ENCODE measurements at regions not wholly inside any gene's neighbourhood (a gene's known extent, or its start where the extent isn't known, plus 50 kb on each side); places are given as distances from the start of the nearest gene placed in this dataset.
A peak's percentile ranks its signal among the peaks of the same experiment; 100 is the strongest.
"Not testable (repeated sequence)": the region's sequence is repeated elsewhere in the genome, so short reads cannot be mapped to it uniquely, and the experiment has no call there.

DNA sequence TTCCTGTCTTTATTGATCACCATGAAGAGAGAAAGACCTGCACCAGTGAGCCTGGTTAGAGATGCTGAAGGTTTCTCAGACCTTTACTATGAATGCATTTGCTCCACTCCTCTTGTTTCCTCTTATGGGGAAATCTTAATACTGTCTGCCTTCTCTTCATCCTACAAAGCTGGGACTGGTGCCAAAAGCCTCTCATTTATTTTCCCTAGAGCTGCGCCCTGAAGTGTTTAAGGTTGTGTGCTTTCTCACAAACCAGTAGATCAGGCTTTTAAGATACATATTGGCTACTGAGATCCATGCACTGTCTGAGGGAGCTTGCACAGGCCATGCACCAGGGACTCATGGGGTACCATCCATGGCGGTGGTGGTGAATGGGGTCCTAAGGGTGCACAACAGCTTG is 286.1 kb upstream of the PMFBP1 start:
- DNase-seq (ENCODE audit: low read depth in 2 of 2) = no peak

DNA sequence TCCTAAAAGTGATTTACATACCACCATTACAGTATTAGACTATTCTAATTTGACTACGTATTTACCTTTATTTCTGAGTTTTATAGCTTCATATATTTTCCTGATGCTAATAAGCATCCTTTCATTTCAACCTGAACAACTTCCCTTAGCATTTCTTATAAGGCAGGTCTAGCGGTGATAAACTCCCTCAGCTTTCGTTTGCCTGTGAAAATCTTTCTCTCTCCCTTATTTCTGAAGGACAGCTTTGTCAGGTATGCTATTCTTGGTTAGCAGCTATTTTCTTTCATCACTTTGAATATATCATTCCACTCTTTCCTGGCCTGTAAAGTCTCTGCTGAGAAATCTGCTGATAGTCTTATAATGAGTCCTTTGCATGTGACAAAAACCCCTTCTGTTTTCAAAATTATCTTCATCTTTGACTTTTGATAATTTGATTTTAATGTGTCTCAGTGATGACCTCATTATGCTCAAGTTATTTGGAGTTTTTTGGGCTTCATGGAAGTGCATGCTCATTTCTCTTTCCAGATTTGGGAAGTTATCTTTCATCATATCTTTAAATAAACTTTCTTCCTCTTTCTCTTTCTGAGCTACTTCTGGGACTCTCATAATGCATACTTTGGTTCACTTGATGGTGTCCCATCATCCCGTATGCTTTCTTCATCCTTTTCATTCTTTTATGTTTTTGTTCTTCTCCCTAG is 285.4 kb upstream of the PMFBP1 start:
- DNase-seq (ENCODE audit: low read depth in 2 of 2) = no peak

DNA sequence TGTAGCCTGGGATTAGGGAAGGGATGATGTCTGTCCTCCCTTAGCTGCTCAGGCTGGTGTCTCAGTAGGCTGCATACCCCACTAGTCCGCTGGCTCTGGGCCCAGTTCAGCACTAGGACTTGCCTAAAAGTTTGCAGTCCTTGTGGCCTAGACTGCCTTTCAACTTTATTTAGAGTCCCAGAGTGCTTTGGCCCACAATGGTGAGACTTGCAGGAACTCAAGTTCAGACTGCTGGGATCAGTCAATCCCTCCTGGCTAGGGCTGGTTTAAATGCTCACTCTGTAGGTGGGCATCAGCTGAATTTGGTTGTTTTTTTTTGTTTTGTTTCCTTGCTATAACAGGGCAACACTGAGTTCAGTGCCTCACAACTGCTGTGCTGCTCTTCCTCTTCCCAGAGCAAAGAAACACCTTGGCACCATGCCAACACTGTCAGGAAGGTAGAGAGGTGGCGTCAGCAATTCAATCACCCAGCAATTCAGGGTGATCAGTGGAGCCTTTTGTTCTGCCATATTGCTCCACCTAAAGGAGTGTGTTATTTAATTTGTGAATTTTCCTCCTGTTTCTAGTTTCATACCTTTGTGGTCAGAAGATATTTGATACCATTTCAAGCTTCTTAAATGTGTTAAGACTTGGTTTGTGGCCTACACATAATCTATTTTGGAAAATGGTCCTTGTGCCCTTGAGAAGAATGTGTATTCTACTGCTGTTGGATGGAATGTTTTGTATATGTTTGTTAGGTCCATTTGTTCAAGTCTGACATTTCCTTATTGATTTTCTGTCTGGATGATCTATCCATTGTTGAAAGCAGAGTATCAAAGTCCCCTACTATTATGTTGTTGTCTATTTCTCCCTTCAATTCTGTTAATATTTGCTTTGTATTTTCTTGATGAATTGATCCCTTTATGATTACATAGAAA is 284.0 kb upstream of the PMFBP1 start:
- DNase-seq (ENCODE audit: low read depth in 2 of 2) = peak; percentile 48 to 69

GRCh38 chr16:72453856-72454255 is 281.9 kb upstream of the PMFBP1 start:
- not testable (repeated sequence) for DNase-seq (ENCODE audit: low read depth in 2 of 2)

DNA sequence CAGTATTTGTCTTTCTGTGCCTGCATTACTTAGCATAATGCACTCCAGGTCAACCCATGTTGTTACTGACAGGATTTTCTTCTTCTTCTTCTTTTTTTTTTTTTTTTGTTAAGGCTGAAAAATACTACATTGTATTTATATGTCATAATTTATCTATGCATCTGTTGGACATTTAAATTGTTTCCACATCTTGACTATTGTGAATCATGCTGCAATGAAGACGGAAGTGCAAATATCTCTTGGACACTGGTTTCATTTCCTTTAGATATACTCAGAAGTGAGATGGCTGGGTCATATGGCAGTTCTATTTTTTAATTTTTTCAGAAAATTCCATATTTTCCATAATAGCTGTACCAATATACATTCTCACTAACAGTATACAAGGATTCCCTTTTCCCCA is 272.7 kb upstream of the PMFBP1 start:
- no peak for DNase-seq (ENCODE audit: low read depth in 2 of 2)

DNA sequence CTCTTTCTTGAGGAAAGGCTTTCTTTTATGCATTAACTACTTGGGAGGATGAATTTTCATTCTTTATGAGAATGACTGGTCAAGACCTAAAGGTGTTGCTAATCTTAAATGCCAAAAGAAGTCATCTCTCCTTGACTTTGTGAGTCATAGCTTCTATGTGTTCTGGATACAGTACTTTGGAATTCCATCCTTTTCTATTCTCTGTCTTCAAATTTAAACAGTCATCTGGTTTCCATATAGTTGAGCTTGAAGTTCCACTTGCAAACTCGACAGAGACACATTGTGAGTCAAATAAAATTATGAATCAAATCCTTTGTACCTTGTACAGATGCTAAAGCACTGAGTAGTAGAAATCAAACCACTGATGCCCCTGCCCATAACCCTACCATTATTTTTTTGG is 271.9 kb upstream of the PMFBP1 start:
- DNase-seq (ENCODE audit: low read depth in 2 of 2) = no peak

GRCh38 chr16:72442385-72443158 is 270.6 kb upstream of the PMFBP1 start:
- peak in 1 of 2 donors; percentile 4 for DNase-seq (ENCODE audit: low read depth in 2 of 2)

DNA sequence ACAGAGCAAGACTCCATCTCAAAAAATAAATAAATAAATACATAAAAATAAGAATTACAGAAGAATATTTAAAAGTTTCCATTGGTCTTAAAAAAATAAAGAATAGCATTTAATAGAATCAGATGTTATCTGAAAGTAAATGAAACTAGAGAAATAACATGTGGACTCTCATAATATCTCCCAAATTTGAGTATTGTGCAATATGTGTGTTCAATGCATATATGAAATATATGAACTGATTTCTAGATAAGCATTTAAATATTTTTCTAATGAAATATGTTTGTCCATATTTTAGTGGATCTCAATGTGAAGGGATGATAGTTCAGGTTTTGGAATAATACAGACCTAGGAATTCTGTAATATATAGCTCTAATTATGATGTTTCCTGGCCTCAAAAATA is 265.9 kb upstream of the PMFBP1 start:
- no peak for DNase-seq (ENCODE audit: low read depth in 2 of 2)

DNA sequence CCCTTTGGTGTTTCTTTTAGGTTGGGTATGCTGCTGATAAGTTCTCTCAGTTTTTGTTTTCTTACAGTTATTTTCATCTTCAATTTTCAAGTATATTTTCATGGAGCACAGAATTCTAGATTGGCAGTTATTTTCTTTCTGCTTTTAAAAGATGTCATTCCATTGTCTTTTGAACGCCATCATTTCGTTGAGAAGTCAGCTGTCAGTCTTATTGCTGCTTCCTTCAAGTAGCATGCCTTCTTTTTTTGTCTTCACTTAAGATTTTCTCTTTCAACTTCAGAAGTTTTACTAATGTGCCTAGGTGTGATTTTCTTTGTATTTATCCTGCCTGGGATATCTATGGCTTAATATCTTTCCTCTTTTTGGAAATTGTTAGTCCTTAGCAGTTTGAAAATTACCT is 262.2 kb upstream of the PMFBP1 start:
- peak; percentile 19 to 43 for DNase-seq (ENCODE audit: low read depth in 2 of 2)

GRCh38 chr16:72430121-72430520 is 258.2 kb upstream of the PMFBP1 start:
- no peak for DNase-seq (ENCODE audit: low read depth in 2 of 2)

- DNase-seq (ENCODE audit: low read depth in 2 of 2) = no peak
Observed at GRCh38 chr16:72429671-72430081, 257.7 kb upstream of the PMFBP1 start.

- no peak for DNase-seq (ENCODE audit: low read depth in 2 of 2)
Observed at GRCh38 chr16:72428681-72429376, 256.9 kb upstream of the PMFBP1 start.

DNA sequence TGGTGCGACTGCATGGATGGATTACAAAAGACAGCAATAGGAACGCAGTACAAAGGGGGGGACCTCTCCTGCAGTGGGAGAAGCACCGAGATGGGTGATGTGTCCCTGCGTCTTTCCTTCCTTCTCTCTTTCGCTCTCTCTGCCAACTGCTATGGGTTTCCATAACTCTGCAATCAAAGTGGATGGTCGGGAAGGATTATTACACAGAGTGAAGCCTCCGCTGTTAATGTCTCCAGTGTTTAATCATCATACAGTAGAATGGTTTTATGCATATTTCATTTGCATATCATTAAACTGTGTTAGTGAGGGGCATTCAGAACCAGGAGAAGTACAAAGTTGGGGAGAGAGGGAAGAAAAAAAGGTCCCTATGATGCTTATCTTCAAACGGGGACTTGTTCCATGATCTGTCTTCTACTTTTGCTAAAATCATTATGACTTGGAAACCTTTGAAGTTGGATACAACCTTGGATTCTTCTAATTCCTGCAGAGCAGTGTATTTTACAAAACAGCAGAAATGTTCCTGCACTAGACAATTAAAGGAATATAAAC is 255.9 kb upstream of the PMFBP1 start:
- DNase-seq (ENCODE audit: low read depth in 2 of 2) = no peak

- no peak for DNase-seq (ENCODE audit: low read depth in 2 of 2)
Observed at GRCh38 chr16:72427051-72427782, 255.3 kb upstream of the PMFBP1 start.

- no peak for DNase-seq (ENCODE audit: low read depth in 2 of 2)
Observed at GRCh38 chr16:72426386-72426785, 254.4 kb upstream of the PMFBP1 start.

- DNase-seq (ENCODE audit: low read depth in 2 of 2) = no peak
Observed at GRCh38 chr16:72425571-72426341, 253.8 kb upstream of the PMFBP1 start.

DNA sequence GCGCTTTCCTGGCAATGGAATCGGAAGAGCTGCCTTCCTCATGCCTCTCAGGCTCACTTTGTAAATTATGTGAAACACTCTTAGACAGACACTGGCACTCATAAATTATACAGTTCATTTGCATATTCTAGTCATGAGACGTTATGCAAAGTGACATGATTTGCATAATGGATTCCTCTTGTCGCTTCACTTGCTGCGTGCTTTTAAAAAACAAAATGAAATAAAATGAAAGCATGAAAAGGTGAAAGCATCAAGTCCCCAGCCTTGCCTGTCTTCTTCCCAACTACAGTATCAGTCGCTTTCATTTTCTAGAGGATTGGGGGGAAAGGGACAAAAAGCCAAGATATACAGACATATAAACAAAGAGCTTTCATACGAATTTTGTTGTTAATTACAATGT is 252.8 kb upstream of the PMFBP1 start:
- DNase-seq (ENCODE audit: low read depth in 2 of 2) = no peak

DNA sequence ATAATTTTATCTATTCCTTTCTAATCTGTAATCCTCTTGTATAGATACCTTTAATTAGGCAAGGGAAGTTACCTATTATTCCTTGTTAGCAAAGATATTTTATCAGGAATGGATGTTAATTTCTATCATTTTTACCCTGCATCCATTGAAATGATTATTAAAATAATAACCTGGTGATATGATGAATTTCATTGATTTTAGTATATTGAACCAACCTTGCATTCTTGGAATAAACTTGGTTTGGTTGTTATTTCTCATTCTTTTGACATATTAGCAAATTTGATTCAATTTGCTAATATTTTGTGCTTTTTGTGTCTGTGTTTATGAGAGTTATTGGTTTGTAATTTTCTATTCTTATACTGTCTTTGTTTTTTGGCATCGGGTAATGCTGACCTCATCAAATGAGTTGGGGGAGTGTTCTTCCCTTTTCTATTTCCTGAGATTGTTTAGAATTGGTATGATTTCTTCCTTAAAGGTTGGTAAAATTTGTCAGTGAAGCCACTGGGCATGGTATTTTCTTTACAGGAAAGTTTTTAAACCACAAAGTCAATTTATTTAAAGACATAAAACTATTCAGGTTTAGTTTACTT is 250.4 kb upstream of the PMFBP1 start:
- no peak for DNase-seq (ENCODE audit: low read depth in 2 of 2)

DNA sequence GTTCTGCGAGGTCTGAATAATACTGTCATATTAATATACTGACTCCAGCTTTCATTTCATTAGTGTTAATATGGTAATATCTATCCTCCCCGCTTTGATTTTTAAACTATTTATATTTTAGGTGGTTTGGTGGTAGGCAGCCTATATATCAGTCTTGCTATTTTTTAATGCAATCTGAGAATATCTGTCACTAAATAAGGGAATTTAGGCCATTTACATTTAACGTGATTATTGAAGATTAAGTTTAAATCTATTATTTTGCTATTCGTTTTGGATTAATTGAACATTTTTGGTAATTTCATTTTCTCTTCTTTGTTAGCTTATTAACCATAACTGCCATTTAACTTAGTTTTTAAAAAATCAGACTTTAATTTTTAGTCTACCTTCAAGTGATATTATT is 247.7 kb upstream of the PMFBP1 start:
- no peak for DNase-seq (ENCODE audit: low read depth in 2 of 2)
